Left lung (tissue), 4 donors: ENCODE measurements at regions not wholly inside any gene's neighbourhood (a gene's known extent, or its start where the extent isn't known, plus 50 kb on each side); places are given as distances from the start of the nearest gene placed in this dataset.

Source experiments
- ATAC-seq: fragments of 200-7000 bp; cut with Tn5 transposase; one replicate; pipeline ENCODE4 v1.9.1; 2020; ENCODE audit warnings: moderate library complexity
- DNase-seq, 4 donors: peaks; one replicate each; pipeline ENCODE4 v3.0.0-alpha.2; 2013 to 2020
- H3K27ac ChIP-seq, 2 donors: fragments of 200-600 bp; sonication (generic) in 1 of 2; one replicate each; pipeline versions ENCODE4 v1.5.0 to v1.8.0; 2020 to 2021
- H3K27me3 ChIP-seq, 2 donors: fragments of 200-600 bp; sonication (generic) in 1 of 2; one replicate each; pipeline versions ENCODE4 v1.5.0 to v1.8.0; 2020 to 2021
- H3K36me3 ChIP-seq, 2 donors: fragments of 200-600 bp; sonication (generic) in 1 of 2; one replicate each; pipeline versions ENCODE4 v1.5.0 to v1.8.0; 2020 to 2021
- H3K4me1 ChIP-seq, 2 donors: fragments of 200-600 bp; one replicate each; pipeline ENCODE4 v1.8.0; 2021
- H3K4me3 ChIP-seq, 2 donors: fragments of 200-600 bp; sonication (generic) in 1 of 2; one replicate each; pipeline versions ENCODE4 v1.5.0 to v1.8.0; 2020 to 2021; ENCODE audit warnings: mild to moderate bottlenecking in 1 of 2
- H3K9me3 ChIP-seq, 2 donors: fragments of 200-600 bp; sonication (generic) in 1 of 2; one replicate each; pipeline versions ENCODE4 v1.5.0 to v1.8.0; 2020 to 2021
- intact Hi-C, 2 donors: fragments of 100-400 bp; cut with DNase I; formaldehyde crosslinking; loops; one replicate each; pipeline versions ENCODE4 v1.11.2 to v1.14.2; 2022
- TF ChIP-seq, protein P1 (sequence below), 2 donors: fragments of 200-600 bp; sonication (generic) in 1 of 2; IDR thresholded peaks; one replicate each; pipeline versions ENCODE4 v1.5.0 to v1.8.0; 2021; ENCODE audit warnings: antibody characterized with exemption in 2 of 2
- donor health status: DM: no; HTN: yes; CAD: no.
- donor health status: DM: no; HTN: no; CAD: no.

DNA sequence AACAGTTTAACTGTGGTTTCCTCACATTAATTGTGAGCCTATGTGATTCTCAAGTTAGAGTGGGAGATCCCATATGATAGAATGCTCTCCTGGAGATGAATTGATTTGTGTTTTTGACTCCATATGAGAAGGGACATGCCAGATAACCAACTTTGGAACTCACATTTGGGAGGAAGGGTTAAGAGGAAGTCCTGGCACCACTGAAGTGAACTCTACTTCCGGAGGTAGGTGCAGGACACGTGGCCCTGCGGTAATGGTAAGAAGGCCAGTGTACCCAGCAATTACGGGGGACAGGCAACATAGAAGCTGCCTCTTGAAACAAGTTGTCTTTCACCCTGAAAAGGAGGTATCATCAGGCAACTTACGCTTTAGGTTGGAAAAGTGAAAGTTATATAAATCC, 146.6 kb upstream of the RFX3 start:
- DNase-seq: no peak

DNA sequence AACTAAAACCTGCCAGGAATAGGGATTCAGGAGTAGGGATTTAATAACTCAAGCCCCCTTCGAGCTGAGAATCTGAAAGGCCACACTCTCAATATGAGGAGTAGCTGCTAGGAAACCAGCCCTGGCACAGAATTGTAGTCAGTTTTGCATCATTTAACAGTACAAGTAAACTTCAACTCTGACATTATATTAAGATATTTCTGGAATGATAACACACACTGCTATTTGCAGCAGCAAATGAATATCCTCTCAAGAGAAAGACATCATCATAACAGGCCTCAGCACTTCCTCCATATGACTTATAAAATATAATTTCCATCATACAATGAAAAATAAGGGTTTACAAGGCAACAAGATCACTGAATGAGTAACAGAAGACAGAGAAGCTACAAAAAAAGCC, 138.2 kb upstream of the RFX3 start:
- Histone ChIP-seq H3K36me3 (no peaks in the 10 kb centered on the region), H3K27ac (no peak overlapping the region), H3K9me3 (no peaks in the 10 kb centered on the region), H3K27me3 (no peaks in the 10 kb centered on the region), H3K4me1 (no peaks in the 10 kb centered on the region), H3K4me3 (no peak overlapping the region)
- TF ChIP-seq, protein P1, sequence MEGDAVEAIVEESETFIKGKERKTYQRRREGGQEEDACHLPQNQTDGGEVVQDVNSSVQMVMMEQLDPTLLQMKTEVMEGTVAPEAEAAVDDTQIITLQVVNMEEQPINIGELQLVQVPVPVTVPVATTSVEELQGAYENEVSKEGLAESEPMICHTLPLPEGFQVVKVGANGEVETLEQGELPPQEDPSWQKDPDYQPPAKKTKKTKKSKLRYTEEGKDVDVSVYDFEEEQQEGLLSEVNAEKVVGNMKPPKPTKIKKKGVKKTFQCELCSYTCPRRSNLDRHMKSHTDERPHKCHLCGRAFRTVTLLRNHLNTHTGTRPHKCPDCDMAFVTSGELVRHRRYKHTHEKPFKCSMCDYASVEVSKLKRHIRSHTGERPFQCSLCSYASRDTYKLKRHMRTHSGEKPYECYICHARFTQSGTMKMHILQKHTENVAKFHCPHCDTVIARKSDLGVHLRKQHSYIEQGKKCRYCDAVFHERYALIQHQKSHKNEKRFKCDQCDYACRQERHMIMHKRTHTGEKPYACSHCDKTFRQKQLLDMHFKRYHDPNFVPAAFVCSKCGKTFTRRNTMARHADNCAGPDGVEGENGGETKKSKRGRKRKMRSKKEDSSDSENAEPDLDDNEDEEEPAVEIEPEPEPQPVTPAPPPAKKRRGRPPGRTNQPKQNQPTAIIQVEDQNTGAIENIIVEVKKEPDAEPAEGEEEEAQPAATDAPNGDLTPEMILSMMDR (IDR thresholded peaks at IDR 0.05): no peak
- ATAC-seq (no peak), DNase-seq (peak in 1 of 4 donors; percentile 17)
- intact Hi-C loops: no loop called here

More for the DNA sequence above, 146.6 kb upstream of the RFX3 start:
- Histone ChIP-seq H3K27me3 (no peaks in the 10 kb centered on the region), H3K36me3 (no peaks in the 10 kb centered on the region), H3K9me3 (no peaks in the 10 kb centered on the region), H3K4me1 (no peaks in the 10 kb centered on the region), H3K4me3 (no peak overlapping the region), H3K27ac (no peak overlapping the region)
- TF ChIP-seq, protein P1 (IDR thresholded peaks at IDR 0.05): no peak
- intact Hi-C loops: no loop called here
- no peak for ATAC-seq

DNA sequence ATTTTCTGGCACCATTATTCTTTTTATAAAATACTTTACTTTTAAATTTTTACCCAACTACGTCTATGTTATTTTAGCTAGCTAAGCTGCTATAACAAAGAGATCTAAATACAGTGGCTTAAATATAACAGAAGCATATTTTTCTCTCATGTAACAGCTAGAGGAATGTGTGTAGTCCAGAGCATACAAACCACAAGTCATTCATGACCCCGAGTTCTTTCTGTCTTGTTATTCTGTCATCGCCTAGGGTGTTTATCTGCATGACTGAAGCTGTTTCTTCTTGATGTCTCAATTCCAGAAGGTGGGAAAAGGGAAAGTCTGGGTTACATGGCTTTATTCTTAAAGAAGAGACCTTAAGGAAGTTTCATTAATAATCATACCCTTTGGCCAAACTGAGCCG, 136.9 kb upstream of the RFX3 start:
- Histone ChIP-seq H3K4me3 (no peak overlapping the region), H3K4me1 (no peaks in the 10 kb centered on the region), H3K27ac (no peak overlapping the region), H3K9me3 (no peaks in the 10 kb centered on the region), H3K36me3 (no peaks in the 10 kb centered on the region), H3K27me3 (no peaks in the 10 kb centered on the region)
- TF ChIP-seq, protein P1 (IDR thresholded peaks at IDR 0.05): no peak
- ATAC-seq (no peak), DNase-seq (no peak)
- intact Hi-C loops: no loop called here

DNA sequence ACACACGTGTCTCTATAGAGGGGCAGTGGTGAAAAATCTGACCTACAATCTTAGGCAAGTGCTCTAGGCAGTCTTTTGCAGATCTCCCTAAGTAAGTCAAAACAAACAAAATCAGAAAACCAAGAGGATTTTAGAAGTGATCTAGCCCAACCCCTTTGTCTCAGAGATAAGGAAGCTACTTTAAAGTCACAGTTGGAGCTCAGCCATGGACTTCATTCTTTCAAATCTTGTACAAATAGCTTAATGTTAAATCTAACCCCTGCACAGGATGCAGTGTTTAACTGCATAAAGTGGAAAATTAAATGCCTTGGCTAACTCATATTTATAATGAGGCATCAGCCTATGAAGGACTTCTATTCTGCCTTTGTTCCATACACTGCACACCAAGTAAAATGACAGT, 135.1 kb upstream of the RFX3 start:
- DNase-seq (peak in 1 of 4 donors; percentile 23), ATAC-seq (no peak)
- Histone ChIP-seq H3K4me3 (no peak overlapping the region), H3K27me3 (no peaks in the 10 kb centered on the region), H3K27ac (no peak overlapping the region), H3K4me1 (no peaks in the 10 kb centered on the region), H3K9me3 (no peaks in the 10 kb centered on the region), H3K36me3 (no peaks in the 10 kb centered on the region)
- TF ChIP-seq, protein P1 (IDR thresholded peaks at IDR 0.05): no peak
- intact Hi-C loops: no loop called here

DNA sequence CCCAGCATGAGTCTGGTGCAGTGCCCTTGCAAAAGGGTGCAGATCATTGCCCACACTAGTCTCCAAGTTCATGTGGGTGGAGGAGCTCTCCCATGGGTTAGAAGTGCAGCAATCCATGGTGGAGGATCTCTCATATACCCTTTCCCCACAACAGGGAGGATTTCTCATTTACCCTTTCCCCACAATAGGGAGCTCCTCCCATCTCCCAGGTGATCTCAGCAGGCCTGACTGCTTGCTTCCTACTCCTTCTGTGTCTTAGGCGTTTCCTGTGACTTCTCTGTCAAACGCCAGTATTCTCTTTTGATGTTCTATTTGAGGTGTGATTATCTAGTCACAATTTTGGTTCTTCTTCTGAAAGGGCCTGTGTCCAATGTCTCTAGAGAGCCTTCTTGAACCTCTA, 133.8 kb upstream of the RFX3 start:
- no peak for ATAC-seq

More for the DNA sequence above, 133.8 kb upstream of the RFX3 start:
- no peaks in the 10 kb centered on the region for H3K4me1 ChIP-seq
- no peak for DNase-seq
- intact Hi-C loops: no loop called here
- H3K27ac ChIP-seq: no peak overlapping the region
- TF ChIP-seq, protein P1 (IDR thresholded peaks at IDR 0.05): no peak
- H3K9me3 ChIP-seq: no peaks in the 10 kb centered on the region
- H3K36me3 ChIP-seq: no peaks in the 10 kb centered on the region
- H3K4me3 ChIP-seq: no peak overlapping the region
- H3K27me3 ChIP-seq: no peaks in the 10 kb centered on the region
